Activated CD8-positive, alpha-beta T cell treated with anti-CD3 and anti-CD28 coated beads, Interleukin-2, amount 10 ng/mL, durations not matched to agents 7 days and 5 days (primary cell): ENCODE measurements at regions not wholly inside any gene's neighbourhood (a gene's known extent, or its start where the extent isn't known, plus 50 kb on each side); places are given as distances from the start of the nearest gene placed in this dataset.
A peak's percentile ranks its signal among the peaks of the same experiment; 100 is the strongest.

Experiments used
- ATAC-seq: fragments of 150-1000 bp; cut with Tn5 transposase; one replicate; pipeline ENCODE4 v1.10.0; 2021; ENCODE audit warnings: moderate library complexity
- CTCF ChIA-PET: fragments of 350-600 bp; sonication (Branson Sonifier 250); formaldehyde crosslinking; loops from one replicate; lab custom pipeline; 2021; ENCODE audit warnings: antibody characterized with exemption; lab: Charles Lee
- POLR2A ChIA-PET: fragments of 350-600 bp; sonication (Branson Sonifier 250); formaldehyde crosslinking; loops from one replicate; lab custom pipeline; 2021; ENCODE audit warnings: antibody characterized with exemption; lab: Charles Lee
- DNase-seq: peaks from one replicate; pipeline ENCODE4 v3.0.0-alpha.2; 2020
- H3K27ac Mint-ChIP-seq: one replicate; pipeline ENCODE4 v1.8.0; 2021; ENCODE audit warnings: mild to moderate bottlenecking, mixed read lengths
- H3K27me3 Mint-ChIP-seq: one replicate; pipeline ENCODE4 v1.8.0; 2021; ENCODE audit warnings: low read depth, mixed read lengths
- H3K36me3 Mint-ChIP-seq: one replicate; pipeline ENCODE4 v1.8.0; 2021; ENCODE audit warnings: low read depth, mixed read lengths
- H3K4me1 Mint-ChIP-seq: one replicate; pipeline ENCODE4 v1.8.0; 2021; ENCODE audit warnings: low read depth, mixed read lengths
- H3K4me3 Mint-ChIP-seq: one replicate; pipeline ENCODE4 v1.8.0; 2021; ENCODE audit warnings: mild to moderate bottlenecking, mixed read lengths
- H3K9me3 Mint-ChIP-seq: one replicate; pipeline ENCODE4 v1.8.0; 2022; ENCODE audit warnings: mixed read lengths; ENCODE audit not compliant: insufficient read depth

- H3K27ac Mint-ChIP-seq: no peak overlapping the region
- H3K36me3 Mint-ChIP-seq: no peaks in the 10 kb centered on the region
- no peak overlapping the region for H3K4me3 Mint-ChIP-seq
- ATAC-seq (no peak), DNase-seq (no peak)
- H3K27me3 Mint-ChIP-seq: peaks cover 29% of the 10 kb centered on the region
- ChIA-PET POLR2A (no interaction called here), CTCF (interaction anchor here (2.8 kb wide), 1 partner anchor 17 kb away, joined by 12 read pairs; no protein-coding TSS in a partner anchor)
- H3K9me3 Mint-ChIP-seq: no peaks in the 10 kb centered on the region
- peaks cover 6% of the 10 kb centered on the region for H3K4me1 Mint-ChIP-seq
Observed at GRCh38 chr9:105864248-105864898, 170.0 kb downstream of the TMEM38B start.

- CTCF ChIA-PET: interaction anchor here (2.8 kb wide), 1 partner anchor 16 kb away, joined by 12 read pairs; no protein-coding TSS in a partner anchor
- Mint-ChIP-seq H3K4me3 (no peak overlapping the region), H3K4me1 (no peaks in the 10 kb centered on the region), H3K27me3 (peaks cover 28% of the 10 kb centered on the region), H3K27ac (no peak overlapping the region), H3K36me3 (no peaks in the 10 kb centered on the region), H3K9me3 (no peaks in the 10 kb centered on the region)
- DNase-seq (no peak), ATAC-seq (no peak)
- POLR2A ChIA-PET: no interaction called here
Observed at GRCh38 chr9:105865285-105865684, 170.9 kb downstream of the TMEM38B start.

GRCh38 chr9:105871540-105871939 lies 177.2 kb downstream of the TMEM38B start:
- Mint-ChIP-seq H3K27ac (no peak overlapping the region), H3K4me1 (peaks cover 3% of the 10 kb centered on the region), H3K9me3 (no peaks in the 10 kb centered on the region), H3K36me3 (no peaks in the 10 kb centered on the region), H3K27me3 (peaks cover 25% of the 10 kb centered on the region), H3K4me3 (no peak overlapping the region)
- DNase-seq (no peak), ATAC-seq (no peak)
- ChIA-PET CTCF (interaction anchor here (1.3 to 1.5 kb wide), 2 partner anchors 10 to 30 kb away, joined by 3 to 6 read pairs; no protein-coding TSS in a partner anchor), POLR2A (no interaction called here)

- Mint-ChIP-seq H3K27me3 (peaks cover 16% of the 10 kb centered on the region), H3K27ac (no peak overlapping the region), H3K36me3 (no peaks in the 10 kb centered on the region), H3K9me3 (no peaks in the 10 kb centered on the region), H3K4me3 (no peak overlapping the region), H3K4me1 (peaks cover 13% of the 10 kb centered on the region)
- ATAC-seq (no peak), DNase-seq (no peak)
- ChIA-PET CTCF (interaction anchor here (1.8 kb wide), 1 partner anchor 8 kb away, joined by 8 read pairs; no protein-coding TSS in a partner anchor), POLR2A (no interaction called here)
Observed at GRCh38 chr9:105873801-105874200, 179.5 kb downstream of the TMEM38B start.

- no peak for DNase-seq
- Mint-ChIP-seq H3K4me1 (peaks cover 28% of the 10 kb centered on the region), H3K4me3 (no peak overlapping the region), H3K27me3 (peaks cover 24% of the 10 kb centered on the region), H3K36me3 (no peaks in the 10 kb centered on the region), H3K27ac (no peak overlapping the region), H3K9me3 (no peaks in the 10 kb centered on the region)
- POLR2A ChIA-PET: no interaction called here
- CTCF ChIA-PET: interaction anchor here (7.9 to 8.8 kb wide), 2 partner anchors 20 to 38 kb away, joined by 57 to 245 read pairs; no protein-coding TSS in a partner anchor
- ATAC-seq: no peak
Observed at GRCh38 chr9:105877721-105878120, 183.4 kb downstream of the TMEM38B start.

GRCh38 chr9:105879181-105879580 lies 184.8 kb downstream of the TMEM38B start:
- Mint-ChIP-seq H3K4me3 (no peak overlapping the region), H3K36me3 (no peaks in the 10 kb centered on the region), H3K27me3 (peaks cover 18% of the 10 kb centered on the region), H3K27ac (no peak overlapping the region), H3K9me3 (no peaks in the 10 kb centered on the region), H3K4me1 (peaks cover 42% of the 10 kb centered on the region)
- ChIA-PET CTCF (interaction anchor here (1.6 to 8.8 kb wide), 3 partner anchors 8 to 39 kb away, joined by 4 to 245 read pairs (median 57); no protein-coding TSS in a partner anchor), POLR2A (interaction anchor here (1.2 kb wide), 1 partner anchor 21 kb away, joined by 4 read pairs; no protein-coding TSS in a partner anchor)
- ATAC-seq (no peak), DNase-seq (no peak)

GRCh38 chr9:105880517-105880916 lies 186.2 kb downstream of the TMEM38B start:
- ATAC-seq (no peak), DNase-seq (no peak)
- peaks cover 19% of the 10 kb centered on the region for H3K27me3 Mint-ChIP-seq
- H3K27ac Mint-ChIP-seq: no peak overlapping the region
- peaks cover 50% of the 10 kb centered on the region for H3K4me1 Mint-ChIP-seq
- ChIA-PET POLR2A (no interaction called here), CTCF (interaction anchor here (1.6 to 8.8 kb wide), 5 partner anchors 11 to 162 kb away, joined by 4 to 245 read pairs (median 9); no protein-coding TSS in a partner anchor)
- H3K36me3 Mint-ChIP-seq: no peaks in the 10 kb centered on the region
- H3K9me3 Mint-ChIP-seq: no peaks in the 10 kb centered on the region
- no peak overlapping the region for H3K4me3 Mint-ChIP-seq

- H3K27ac Mint-ChIP-seq: no peak overlapping the region
- no peaks in the 10 kb centered on the region for H3K36me3 Mint-ChIP-seq
- no peak for DNase-seq
- H3K27me3 Mint-ChIP-seq: peaks cover 20% of the 10 kb centered on the region
- no peaks in the 10 kb centered on the region for H3K9me3 Mint-ChIP-seq
- ATAC-seq: no peak
- ChIA-PET CTCF (interaction anchor here (0.6 to 8.8 kb wide), 23 partner anchors 8 to 243 kb away, joined by 3 to 245 read pairs (median 4); no protein-coding TSS in a partner anchor), POLR2A (no interaction called here)
- H3K4me1 Mint-ChIP-seq: peaks cover 50% of the 10 kb centered on the region
- H3K4me3 Mint-ChIP-seq: no peak overlapping the region
Observed at GRCh38 chr9:105881021-105881420, 186.7 kb downstream of the TMEM38B start.

GRCh38 chr9:105881654-105882349 lies 187.5 kb downstream of the TMEM38B start:
- Mint-ChIP-seq H3K27ac (no peak overlapping the region), H3K9me3 (no peaks in the 10 kb centered on the region), H3K36me3 (no peaks in the 10 kb centered on the region), H3K4me3 (no peak overlapping the region), H3K27me3 (peaks cover 20% of the 10 kb centered on the region), H3K4me1 (peaks cover 44% of the 10 kb centered on the region)
- DNase-seq (peak; percentile 86), ATAC-seq (peak; percentile 63)
- ChIA-PET CTCF (interaction anchor here (0.6 to 8.8 kb wide), 25 partner anchors 8 to 243 kb away, joined by 3 to 245 read pairs (median 4); no protein-coding TSS in a partner anchor), POLR2A (no interaction called here)

GRCh38 chr9:105883847-105884246 lies 189.5 kb downstream of the TMEM38B start:
- Mint-ChIP-seq H3K36me3 (no peaks in the 10 kb centered on the region), H3K27ac (peak overlapping the region; percentile 13), H3K9me3 (no peaks in the 10 kb centered on the region), H3K27me3 (peaks cover 19% of the 10 kb centered on the region), H3K4me1 (peaks cover 47% of the 10 kb centered on the region), H3K4me3 (peak overlapping the region; percentile 14)
- ChIA-PET POLR2A (interaction anchor here (0.6 to 2.0 kb wide), 3 partner anchors 9 to 43 kb away, joined by 3 to 5 read pairs (median 3); no protein-coding TSS in a partner anchor), CTCF (interaction anchor here (1.3 to 8.8 kb wide), 4 partner anchors 11 to 44 kb away, joined by 3 to 245 read pairs (median 30); no protein-coding TSS in a partner anchor)
- ATAC-seq: peak; percentile 73
- DNase-seq: peak; percentile 41

GRCh38 chr9:105884416-105884815 lies 190.1 kb downstream of the TMEM38B start:
- no peaks in the 10 kb centered on the region for H3K36me3 Mint-ChIP-seq
- H3K4me3 Mint-ChIP-seq: no peak overlapping the region
- POLR2A ChIA-PET: interaction anchor here (0.7 to 2.0 kb wide), 2 partner anchors 9 to 26 kb away, joined by 3 to 5 read pairs; no protein-coding TSS in a partner anchor
- H3K27ac Mint-ChIP-seq: no peak overlapping the region
- peaks cover 43% of the 10 kb centered on the region for H3K4me1 Mint-ChIP-seq
- ATAC-seq (no peak), DNase-seq (no peak)
- CTCF ChIA-PET: interaction anchor here (1.3 to 8.8 kb wide), 4 partner anchors 11 to 45 kb away, joined by 3 to 245 read pairs (median 30); no protein-coding TSS in a partner anchor
- peaks cover 13% of the 10 kb centered on the region for H3K27me3 Mint-ChIP-seq
- no peaks in the 10 kb centered on the region for H3K9me3 Mint-ChIP-seq
